A673 (cell line): ENCODE measurements at regions not wholly inside any gene's neighbourhood (a gene's known extent, or its start where the extent isn't known, plus 50 kb on each side); places are given as distances from the start of the nearest gene placed in this dataset.

Source experiments
- BruUV-seq: library from RNA; stranded (reverse); fragments of 400-500 nt; replicated peaks from 2 replicates; lab custom pipeline; 2021; lab: Mats Ljungman, UMichigan
- CTCF ChIA-PET: fragments of 300-600 bp; sonication (Branson Sonifier 250); formaldehyde crosslinking; loops from one replicate; lab custom pipeline; 2022; ENCODE audit warnings: antibody characterized with exemption; lab: Charles Lee
- POLR2A ChIA-PET: fragments of 300-600 bp; sonication (Branson Sonifier 250); formaldehyde crosslinking; loops from one replicate; lab custom pipeline; 2022; ENCODE audit warnings: antibody characterized with exemption; ENCODE audit not compliant: low non-redundant PET; lab: Charles Lee
- DNase-seq: peaks from one replicate; pipeline ENCODE4 v3.0.0-alpha.2; 2015; ENCODE audit warnings: low spot score
- H3K27ac ChIP-seq: fragments of 200-600 bp; sonication (generic); 2 replicates; pipeline ENCODE4 v1.5.1; 2016; ENCODE audit warnings: mixed run types, low read depth, mild to moderate bottlenecking, mixed read lengths, antibody characterized with exemption, low read length; ENCODE audit not compliant: poor library complexity, severe bottlenecking
- H3K27me3 ChIP-seq: fragments of 200-600 bp; sonication (generic); replicated peaks from 2 replicates; pipeline ENCODE4 v1.6.1; 2017; ENCODE audit warnings: mixed run types, low read depth, mild to moderate bottlenecking, mixed read lengths, antibody characterized with exemption, low read length; ENCODE audit not compliant: insufficient read depth, poor library complexity
- H3K36me3 ChIP-seq: fragments of 200-600 bp; sonication (generic); 2 replicates; pipeline ENCODE4 v1.6.1; 2016; ENCODE audit warnings: mixed run types, mild to moderate bottlenecking, mixed read lengths, antibody characterized with exemption, low read length; ENCODE audit not compliant: insufficient read depth, poor library complexity, severe bottlenecking
- H3K4me1 ChIP-seq: fragments of 200-600 bp; sonication (generic); 2 replicates; pipeline ENCODE4 v1.6.1; 2017; ENCODE audit warnings: mixed run types, mild to moderate bottlenecking, mixed read lengths, antibody characterized with exemption, low read length; ENCODE audit not compliant: insufficient read depth, poor library complexity, severe bottlenecking
- H3K4me3 ChIP-seq: fragments of 200-600 bp; sonication (generic); 2 replicates; pipeline ENCODE4 v1.5.1; 2016; ENCODE audit warnings: low read depth, mixed run types, mild to moderate bottlenecking, mixed read lengths, low read length; ENCODE audit not compliant: poor library complexity, severe bottlenecking
- H3K9me3 ChIP-seq: fragments of 200-600 bp; sonication (generic); 2 replicates; pipeline ENCODE4 v1.6.1; 2016; ENCODE audit warnings: mixed run types, low read depth, mild to moderate bottlenecking, mixed read lengths, antibody characterized with exemption, low read length; ENCODE audit not compliant: poor library complexity, severe bottlenecking
- EZH2 ChIP-seq: fragments of 200-600 bp; sonication (generic); IDR thresholded peaks from 2 replicates; pipeline ENCODE4 v1.6.1; 2017; ENCODE audit warnings: borderline replicate concordance, low read depth, mild to moderate bottlenecking, mixed read lengths, antibody characterized with exemption, low read length; ENCODE audit not compliant: poor library complexity, severe bottlenecking
- intact Hi-C: fragments of 100-400 bp; cut with micrococcal nuclease; formaldehyde crosslinking; loops from one replicate; pipeline ENCODE4 v1.10.0; 2022; ENCODE audit not compliant: unreplicated experiment
- TF ChIP-seq, protein P1 (sequence below): fragments of 300-800, 200-600 bp; sonication (generic); conservative IDR thresholded peaks from 2 replicates; pipeline ENCODE4 v1.5.1; 2017; ENCODE audit warnings: low read depth, mild to moderate bottlenecking, antibody characterized with exemption, low read length, moderate library complexity, mixed read lengths

DNA sequence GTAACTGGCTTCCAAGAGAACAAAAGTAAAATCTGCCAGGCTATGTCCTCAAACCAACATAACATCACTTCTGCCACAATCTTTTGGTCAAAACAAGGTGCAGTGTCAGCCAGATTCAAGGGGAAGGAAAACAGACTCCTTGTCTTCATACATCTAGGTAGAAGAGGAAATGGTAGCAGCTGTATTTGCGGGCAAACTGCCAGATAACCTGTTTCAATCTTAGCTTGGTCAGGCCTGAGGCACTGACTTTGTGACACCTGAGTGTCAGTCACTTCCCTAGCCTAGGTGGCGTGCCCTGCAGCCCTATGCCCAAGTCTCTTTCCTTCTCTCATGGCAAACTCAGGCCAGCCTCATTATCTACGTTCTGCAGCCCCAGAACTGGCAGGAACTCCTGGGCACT lies 146.2 kb upstream of the JADE1 start:
- Histone ChIP-seq H3K36me3 (no peaks in the 10 kb centered on the region), H3K27me3 (no peaks in the 10 kb centered on the region), H3K27ac (no peak overlapping the region), H3K9me3 (no peaks in the 10 kb centered on the region), H3K4me3 (no peak overlapping the region), H3K4me1 (no peaks in the 10 kb centered on the region)
- ChIA-PET CTCF (no interaction called here), POLR2A (no interaction called here)
- no peak for DNase-seq
- no TSS peak for BruUV-seq
- intact Hi-C loops: no loop called here
- TF ChIP-seq, protein P1, sequence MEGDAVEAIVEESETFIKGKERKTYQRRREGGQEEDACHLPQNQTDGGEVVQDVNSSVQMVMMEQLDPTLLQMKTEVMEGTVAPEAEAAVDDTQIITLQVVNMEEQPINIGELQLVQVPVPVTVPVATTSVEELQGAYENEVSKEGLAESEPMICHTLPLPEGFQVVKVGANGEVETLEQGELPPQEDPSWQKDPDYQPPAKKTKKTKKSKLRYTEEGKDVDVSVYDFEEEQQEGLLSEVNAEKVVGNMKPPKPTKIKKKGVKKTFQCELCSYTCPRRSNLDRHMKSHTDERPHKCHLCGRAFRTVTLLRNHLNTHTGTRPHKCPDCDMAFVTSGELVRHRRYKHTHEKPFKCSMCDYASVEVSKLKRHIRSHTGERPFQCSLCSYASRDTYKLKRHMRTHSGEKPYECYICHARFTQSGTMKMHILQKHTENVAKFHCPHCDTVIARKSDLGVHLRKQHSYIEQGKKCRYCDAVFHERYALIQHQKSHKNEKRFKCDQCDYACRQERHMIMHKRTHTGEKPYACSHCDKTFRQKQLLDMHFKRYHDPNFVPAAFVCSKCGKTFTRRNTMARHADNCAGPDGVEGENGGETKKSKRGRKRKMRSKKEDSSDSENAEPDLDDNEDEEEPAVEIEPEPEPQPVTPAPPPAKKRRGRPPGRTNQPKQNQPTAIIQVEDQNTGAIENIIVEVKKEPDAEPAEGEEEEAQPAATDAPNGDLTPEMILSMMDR: no peak

DNA sequence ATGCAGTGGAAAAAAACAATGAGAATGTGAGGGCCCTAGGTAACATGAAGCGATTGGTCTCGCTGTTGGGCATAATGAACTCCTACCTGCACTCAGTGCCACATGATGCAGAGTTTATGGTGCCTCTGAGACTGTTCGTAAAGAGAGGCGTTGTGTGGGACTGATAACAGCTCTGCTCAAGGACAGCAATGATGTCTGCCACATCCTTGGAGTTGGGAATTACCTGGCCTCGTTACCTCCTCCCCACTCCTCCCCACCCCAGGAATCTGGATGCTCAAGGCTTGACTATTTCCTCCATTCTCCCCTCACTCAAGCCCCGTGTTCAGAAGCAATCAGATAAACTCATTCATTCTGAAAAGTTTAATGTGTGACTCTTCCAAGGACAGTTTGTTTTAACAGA lies 148.0 kb upstream of the JADE1 start:
- H3K9me3 ChIP-seq: no peaks in the 10 kb centered on the region
- TF ChIP-seq, protein P1: no peak
- TF ChIP-seq EZH2: no peak
- ChIA-PET POLR2A (no interaction called here), CTCF (no interaction called here)
- no peak for DNase-seq
- H3K27ac ChIP-seq: no peak overlapping the region
- intact Hi-C loops: no loop called here
- no peaks in the 10 kb centered on the region for H3K27me3 ChIP-seq
- no peaks in the 10 kb centered on the region for H3K36me3 ChIP-seq
- H3K4me1 ChIP-seq: no peaks in the 10 kb centered on the region
- BruUV-seq: no TSS peak
- no peak overlapping the region for H3K4me3 ChIP-seq

- H3K27me3 ChIP-seq: no peaks in the 10 kb centered on the region
- H3K9me3 ChIP-seq: no peaks in the 10 kb centered on the region
- BruUV-seq: no TSS peak
- no peak overlapping the region for H3K4me3 ChIP-seq
- CTCF ChIA-PET: no interaction called here
- H3K27ac ChIP-seq: no peak overlapping the region
- intact Hi-C loops: no loop called here
- H3K4me1 ChIP-seq: no peaks in the 10 kb centered on the region
- H3K36me3 ChIP-seq: no peaks in the 10 kb centered on the region
- no peak for TF ChIP-seq EZH2
- TF ChIP-seq, protein P1: no peak
- no peak for DNase-seq
- POLR2A ChIA-PET: no interaction called here
Measured at GRCh38 chr4:128660361-128661215, 148.9 kb upstream of the JADE1 start.
